ENCODE measurements at regions not wholly inside any gene's neighbourhood (a gene's known extent, or its start where the extent isn't known, plus 50 kb on each side); places are given as distances from the start of the nearest gene placed in this dataset.

DNA sequence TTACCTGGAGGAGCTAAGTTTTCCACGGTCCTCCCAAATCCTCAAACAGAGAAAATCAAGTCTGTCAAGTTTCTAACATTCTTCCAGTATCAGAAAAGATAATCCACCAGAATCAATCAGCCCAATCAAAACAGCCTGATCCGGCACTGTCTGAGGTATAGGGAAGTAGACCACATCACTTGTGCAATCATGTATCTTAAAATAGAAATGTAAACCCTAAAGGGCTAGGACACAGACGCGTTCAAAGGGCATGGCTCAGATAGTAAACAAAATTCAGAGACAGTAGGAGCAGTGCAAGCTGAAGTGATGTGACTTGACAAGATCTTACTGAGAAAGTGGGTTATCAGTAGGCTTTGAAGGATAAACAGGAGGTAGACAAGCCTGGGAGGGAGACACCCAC is 252.4 kb upstream of the DAPK1 start:
- DNase-seq (ENCODE audit: low spot score), result no peak

DNA sequence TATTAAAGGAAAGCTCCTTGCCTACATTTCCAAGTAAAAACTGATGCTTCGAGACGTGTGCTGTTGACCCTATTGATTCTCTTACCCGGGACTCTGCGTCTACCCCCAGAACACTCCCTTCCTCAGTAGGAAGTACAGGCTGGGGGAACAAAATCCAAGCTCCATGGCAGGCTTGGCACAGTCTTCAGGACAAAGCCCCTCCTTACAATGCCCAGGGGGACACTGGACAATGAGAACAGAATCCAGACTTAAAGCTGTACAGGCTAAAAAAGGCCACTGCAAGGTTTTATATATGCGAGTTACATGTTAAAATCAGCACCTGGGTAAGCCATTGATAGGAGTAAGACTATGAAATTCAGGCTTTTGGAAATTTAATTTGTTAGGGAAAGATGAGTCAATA is 250.6 kb upstream of the DAPK1 start:
- no peak for DNase-seq (ENCODE audit: low spot score)

DNA sequence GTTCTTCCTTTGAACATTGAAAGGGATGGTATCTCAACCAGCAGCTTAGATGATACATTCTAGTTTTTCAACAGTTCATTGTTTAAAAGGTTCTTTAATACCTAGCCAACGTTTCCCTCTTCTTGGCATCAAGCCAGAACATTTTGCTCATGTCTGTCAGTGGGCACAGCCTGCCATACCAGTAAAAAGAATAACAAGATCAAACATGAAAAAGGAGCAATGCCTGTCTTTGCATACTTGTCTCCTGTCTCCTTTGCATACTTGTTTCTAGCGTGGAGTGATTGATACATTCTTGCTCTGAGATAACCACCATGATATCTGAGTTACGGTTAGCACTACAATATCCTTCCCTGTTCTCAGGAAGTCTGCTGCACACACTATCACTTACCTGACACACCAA is 248.6 kb upstream of the DAPK1 start:
- DNase-seq (ENCODE audit: low spot score), result no peak

DNA sequence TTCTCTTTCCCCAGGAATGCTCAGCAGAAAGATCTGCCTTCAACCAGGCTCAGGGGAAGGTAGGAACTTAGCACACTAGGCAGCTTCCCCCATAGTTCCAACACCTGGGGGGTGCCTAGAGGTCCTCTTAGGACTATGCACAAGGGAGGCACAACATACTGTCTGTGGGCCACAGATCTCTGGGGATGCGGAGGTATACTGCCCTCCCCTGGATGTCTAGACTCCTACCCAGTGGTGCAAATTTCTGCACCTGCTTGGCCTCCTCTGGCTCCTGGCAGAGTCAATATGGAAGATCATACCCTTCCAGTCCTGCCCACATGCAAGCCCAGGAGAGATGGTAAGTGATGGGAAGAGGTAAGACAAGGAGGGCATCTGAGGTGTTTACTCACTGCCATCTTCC is 247.5 kb upstream of the DAPK1 start:
- DNase-seq (ENCODE audit: low spot score), result no peak

DNA sequence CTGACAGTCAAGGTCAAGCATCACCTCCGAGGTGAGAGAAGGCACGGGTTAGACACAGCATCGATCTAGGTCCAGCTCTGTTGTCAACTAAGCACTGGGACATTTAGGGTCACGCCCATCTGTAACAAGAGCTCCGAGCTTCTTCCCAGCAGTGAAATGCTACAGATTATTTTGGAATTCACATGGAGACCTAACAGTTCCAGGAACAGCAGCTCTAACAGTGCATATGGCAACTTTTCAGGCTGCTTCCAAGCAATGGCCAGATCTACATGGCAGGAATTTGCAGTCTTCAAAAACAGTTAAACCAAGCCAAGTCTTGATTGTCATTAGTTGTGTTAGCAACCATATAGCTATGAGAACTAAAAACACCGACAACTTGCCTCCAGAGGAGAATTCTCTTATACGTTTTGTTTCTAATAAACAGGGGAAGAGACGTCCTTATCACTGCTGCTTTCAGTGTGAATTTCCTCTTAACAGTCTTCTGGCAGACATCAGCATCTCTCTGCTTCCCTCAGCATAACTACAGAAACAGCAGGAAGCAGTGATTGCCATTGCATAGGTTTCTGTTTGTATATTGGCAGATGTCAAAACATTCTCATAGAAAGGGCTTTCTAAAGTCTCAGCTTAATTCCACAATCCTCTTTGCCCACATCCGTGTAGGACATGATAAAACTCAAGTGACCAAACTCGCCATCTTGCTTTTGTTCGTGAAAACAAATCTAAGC is 242.1 kb upstream of the DAPK1 start:
- no peak for DNase-seq (ENCODE audit: low spot score)

DNA sequence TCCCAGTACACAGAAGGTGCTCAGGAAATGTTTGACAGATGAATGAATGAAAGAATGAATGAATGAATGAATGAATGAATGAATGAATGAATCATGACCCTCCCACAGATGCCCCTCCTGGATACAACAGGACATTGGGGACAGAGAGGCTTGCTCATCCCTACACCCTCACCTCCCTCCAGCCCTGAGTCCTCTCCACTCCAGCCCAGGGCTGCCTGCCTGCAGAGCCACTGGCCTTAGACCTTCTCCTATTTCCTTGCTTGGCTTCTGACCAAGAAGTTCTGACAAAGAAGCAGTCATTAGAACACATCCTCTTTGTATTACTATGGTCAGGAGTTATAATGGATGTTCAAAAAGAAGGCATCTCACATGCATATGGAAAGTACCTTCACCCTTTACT is 240.7 kb upstream of the DAPK1 start:
- no peak for DNase-seq (ENCODE audit: low spot score)

DNA sequence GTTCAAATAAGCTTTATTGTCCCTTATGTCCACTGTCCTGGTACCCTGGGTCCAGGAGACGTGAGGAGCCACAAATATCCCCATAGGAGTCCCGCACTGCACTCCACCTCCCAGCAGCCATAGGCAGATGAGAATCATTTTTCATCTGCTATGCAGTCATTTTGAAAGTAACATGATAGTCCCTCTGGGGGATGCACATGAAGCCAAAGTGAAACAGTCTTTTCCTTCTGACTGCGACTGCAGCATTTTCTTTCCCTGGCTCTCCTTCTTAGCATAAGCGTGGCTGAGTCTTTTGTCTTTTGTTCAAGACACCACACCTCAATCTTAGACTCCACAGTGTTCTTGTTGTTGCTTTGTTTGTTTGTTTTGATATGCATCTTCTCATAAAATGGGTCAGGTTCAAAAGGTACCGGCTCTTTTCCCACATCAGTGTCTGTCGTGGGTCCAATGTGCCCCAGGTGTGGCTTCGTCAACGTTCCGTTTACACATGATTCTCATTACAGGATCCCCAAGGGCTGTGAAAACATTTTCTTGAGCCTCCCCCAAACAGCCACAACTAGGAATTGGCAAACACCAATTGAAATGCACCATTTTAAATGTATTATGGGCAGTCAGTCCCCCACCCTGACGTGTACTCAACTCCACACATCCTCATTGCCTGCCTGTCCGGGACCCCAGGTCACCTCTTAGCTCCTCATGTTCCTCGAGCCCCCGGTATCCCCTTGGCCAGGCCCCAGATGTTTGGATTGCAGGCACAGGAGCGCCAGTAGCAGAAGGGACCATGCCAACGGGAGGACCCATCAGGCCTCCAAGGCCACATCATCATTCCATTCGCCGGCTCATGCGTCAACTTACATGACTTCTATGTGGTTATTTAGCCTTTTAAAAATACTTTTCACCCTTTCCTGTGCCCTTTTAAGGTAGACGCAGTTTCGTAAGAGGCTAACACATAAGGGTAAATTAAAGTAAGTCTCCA is 237.8 kb upstream of the DAPK1 start:
- DNase-seq (ENCODE audit: low spot score), result no peak

DNA sequence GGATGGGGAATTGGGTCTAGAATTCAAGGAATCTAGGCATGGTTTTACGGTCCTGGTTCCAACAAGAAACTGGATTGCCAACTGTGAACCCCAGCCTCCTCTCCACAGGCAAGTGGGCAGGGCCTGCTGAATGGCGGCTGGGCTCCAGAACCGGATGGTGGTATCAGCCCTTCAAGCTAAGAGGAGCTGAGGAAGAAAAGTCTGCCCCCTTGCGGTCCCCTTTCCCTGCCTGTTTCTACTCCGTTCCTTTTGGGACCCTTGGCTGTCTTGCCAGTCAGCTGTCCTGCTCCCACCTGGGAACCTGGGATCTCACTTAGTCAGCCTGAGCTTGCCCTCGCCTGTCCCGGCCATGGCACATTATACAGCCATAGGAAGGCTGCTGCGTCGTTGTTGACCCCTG is 234.4 kb upstream of the DAPK1 start:
- DNase-seq (ENCODE audit: low spot score), result no peak

DNA sequence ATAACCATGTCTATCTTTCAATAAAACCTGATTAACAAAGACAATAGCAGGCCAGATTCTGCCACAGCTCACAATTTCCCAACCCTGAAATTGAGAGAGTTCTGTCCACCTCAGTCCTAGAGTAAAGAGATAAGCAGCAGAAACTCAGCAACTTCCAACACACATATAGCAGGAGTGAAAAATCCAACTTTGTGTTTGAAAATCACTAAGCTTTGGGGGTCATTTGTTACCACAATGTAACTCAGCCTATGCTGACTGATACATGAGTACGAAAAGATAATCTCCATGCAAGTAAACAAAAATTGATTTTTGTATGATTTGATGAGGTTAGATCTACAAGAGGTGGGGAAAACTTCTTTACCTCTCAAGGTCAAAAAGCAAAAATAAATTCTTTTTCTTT is 231.0 kb upstream of the DAPK1 start:
- DNase-seq (ENCODE audit: low spot score), result no peak

DNA sequence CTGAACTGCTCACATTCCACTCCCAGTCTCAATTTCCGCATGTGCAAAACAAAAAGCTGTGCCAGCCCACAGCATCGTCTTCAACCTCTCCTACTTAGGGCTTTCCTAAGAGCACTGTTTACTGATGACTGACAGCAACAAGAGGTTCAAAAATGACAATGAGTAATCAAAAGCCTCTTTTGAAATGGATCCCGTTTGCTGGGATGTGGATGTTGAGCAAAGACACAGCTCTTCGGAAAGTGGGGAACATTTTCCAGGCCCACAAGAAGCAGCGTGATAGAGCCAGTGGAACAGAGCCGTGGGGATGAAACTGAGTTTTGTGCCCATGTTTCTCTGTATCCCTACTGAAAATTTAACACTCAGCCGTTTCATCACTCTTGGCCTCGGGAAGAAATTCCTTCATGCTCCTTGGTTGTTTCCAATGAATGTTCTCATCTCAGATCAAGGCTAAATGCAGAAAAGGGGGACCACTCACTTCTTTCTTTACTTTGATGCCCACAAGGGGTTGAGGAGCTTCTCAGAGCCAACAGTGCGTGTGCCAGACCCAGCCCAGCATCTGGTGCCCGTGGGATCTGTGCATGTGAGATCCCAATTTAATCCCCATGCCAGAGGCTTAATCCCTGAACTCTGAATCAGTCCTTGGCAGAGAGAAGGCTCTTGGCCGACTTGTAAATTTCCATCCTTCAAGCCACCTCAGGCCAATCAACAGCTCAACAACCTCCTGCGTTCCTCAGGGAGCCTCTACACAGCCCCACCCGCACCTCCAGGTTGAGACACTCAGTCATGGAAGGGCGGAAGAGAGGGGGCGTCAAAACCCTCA is 230.2 kb upstream of the DAPK1 start:
- DNase-seq (ENCODE audit: low spot score), result no peak

DNA sequence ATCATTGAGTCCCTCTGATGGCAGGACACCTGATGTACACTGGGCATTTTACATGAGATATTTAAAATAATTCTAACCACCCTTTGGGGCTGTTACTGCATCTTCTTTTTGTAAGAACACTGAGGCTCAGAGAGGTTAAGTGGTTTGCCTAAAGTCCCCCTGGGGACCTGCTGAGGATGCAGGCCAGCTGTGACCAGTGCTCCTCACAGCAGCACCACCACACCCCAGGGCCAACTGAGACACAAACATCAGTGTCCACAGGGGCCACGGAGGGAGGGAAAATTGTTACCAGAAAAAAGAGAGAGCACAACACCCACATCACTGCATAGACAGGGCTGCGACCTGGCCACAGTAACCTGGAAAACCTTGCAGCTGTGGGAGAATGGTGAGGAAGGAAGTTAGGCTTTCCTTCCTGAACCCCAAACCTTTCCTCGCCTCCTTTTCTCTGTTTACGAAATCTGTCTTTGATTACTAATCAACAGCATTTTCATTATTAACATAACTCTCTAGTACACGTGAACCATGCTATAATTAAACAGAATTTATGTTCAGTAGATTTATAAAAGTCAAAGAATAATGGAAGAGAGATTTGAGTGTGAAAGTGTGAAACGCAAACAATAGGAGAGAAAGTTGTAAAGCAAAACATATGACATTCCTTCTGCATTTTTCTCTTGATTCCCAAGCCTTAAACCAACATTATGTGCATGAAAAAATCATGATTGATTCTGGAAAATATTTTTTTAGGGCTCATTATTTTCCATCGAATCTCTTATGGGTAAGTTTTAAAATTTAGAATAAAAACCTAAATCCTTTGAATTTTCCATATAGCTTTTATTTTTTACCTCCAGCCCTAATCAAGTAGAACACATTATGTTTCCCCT is 228.1 kb upstream of the DAPK1 start:
- no peak for DNase-seq (ENCODE audit: low spot score)

DNA sequence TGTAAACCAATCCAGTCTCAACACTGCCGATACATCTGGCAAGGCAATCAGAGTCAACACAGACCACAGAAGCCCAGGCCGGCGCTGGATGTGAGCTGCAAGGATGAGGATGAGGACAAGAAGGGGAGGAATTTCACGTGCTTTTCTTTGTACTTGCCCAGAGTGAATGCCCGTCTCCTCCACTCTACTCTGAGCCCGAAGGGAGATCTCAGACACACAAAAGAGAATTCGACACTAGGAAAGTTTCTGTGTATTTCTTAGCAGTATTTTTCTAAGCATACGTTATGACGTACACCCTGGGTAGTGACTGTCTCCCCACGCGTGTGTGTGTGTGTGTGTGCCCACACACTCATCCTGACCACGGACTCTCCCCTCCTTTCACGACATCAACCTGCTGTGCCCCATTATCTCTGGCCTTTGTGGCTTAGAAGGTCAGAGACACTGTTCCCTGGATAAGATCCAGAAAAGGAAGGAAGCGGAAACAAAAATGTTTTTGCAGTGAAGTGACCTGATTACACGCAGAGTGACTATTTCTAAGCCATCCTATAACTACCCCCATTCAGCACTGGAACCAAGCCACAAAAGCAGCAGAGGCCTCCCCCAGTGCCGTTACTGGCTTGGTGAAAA is 227.3 kb upstream of the DAPK1 start:
- no peak for DNase-seq (ENCODE audit: low spot score)

DNA sequence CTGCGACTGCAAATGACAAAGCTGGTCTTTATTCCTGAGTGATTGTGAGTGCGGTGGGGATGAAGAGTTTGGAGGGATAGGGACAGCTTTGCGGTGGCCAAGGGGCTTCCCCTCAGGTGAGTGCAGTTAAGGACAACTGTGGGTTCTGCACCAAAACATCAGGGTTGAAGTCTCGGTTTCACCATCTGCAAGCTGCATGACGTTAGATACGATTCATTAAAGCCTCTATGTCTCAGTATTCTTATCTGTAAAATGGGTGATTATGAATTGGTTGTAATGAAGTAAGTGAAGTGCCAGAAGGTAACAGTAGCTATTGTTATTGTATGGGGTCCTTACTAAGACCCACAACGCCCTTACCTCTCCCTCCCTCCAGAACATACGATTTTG is 226.8 kb upstream of the DAPK1 start:
- DNase-seq (ENCODE audit: low spot score), result no peak

DNA sequence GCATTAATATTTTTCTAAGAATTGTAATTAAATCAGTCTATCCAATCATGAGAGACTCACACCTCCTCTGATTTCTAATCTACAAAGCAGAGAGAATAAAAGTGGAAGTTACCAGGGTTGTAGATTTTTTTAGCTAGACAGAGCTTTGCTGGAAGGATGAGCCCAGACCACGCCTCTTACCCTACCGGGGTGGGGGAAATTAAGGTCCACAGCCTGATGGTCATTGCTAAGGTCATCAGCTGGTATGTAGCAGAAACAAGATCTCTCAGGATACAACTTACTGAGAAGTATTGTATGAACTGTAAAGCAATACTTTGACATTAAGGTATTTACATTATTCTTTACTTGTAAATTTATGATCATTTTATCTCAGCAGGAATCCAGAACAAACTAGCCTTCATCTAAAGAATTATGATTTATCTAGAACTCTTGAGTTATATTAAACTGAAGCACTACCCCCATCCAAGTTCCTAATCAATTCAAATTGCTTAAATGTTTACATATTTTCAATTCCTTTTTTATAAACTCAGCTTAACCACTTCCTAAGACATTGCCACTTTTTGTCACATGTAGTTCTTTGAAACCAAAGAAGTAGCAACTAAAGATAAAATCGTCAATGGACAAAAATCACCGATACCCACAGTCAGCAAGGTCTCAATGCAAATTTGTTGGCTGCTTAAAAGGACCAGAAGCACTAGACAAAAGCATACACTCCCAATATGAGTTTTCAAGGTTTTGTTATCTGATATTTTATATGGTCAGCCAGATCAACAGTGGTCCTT is 225.8 kb upstream of the DAPK1 start:
- no peak for DNase-seq (ENCODE audit: low spot score)

DNA sequence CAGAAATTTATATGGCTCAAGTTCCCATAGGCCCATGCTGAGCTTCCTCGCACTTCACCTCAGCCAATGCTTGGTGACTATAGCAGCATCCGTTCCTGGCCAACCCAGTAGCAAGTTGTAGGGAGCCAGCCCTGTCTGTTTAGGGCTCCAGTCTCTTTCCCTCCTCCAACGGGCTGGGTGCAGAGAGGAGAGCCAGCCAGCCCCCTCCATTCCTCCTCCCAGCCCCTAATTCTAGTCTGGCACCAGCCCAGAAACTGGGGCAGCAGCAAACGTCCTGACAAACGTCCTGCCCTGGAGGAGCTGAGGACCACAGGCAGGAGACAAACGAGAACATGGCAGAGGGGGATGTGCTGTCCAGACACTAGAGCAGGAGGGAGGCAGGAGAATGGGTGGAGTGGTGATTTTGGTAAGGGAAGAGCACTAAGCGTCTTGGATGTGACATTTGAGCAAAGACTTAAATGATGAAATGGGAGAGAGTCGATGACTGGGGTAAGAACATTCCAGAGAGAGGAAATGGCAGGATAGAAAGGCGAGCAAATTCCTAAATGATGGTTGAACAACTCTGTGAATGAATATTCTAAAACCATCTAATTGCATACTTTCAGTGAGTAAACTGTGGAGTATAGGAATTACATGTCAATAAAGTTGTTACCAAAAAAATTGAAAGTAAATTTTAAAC is 222.5 kb upstream of the DAPK1 start:
- no peak for DNase-seq (ENCODE audit: low spot score)

DNA sequence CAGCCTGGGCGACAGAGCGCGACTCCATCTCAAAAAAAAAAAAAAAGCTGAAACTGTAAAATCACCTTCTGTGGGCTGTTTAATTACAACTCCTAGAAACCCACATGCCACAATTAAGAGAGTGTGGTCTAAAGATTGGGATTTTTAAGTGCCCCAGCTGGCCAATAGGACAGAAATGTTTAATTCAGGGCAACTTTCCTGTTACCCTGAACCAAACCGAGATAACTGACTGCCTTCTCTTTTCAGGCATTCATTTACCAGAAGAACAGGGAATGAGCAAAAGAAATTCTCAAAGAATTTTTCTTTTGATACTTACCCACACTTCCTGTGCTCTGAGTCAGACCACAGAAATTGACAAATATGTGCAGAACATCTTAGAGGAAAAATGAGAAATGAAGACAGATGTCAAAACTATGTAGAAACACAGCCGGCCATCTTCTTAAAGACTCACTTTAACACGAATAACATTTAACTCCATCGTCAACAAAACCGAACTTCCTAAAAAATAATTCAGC is 221.3 kb upstream of the DAPK1 start:
- no peak for DNase-seq (ENCODE audit: low spot score)

DNA sequence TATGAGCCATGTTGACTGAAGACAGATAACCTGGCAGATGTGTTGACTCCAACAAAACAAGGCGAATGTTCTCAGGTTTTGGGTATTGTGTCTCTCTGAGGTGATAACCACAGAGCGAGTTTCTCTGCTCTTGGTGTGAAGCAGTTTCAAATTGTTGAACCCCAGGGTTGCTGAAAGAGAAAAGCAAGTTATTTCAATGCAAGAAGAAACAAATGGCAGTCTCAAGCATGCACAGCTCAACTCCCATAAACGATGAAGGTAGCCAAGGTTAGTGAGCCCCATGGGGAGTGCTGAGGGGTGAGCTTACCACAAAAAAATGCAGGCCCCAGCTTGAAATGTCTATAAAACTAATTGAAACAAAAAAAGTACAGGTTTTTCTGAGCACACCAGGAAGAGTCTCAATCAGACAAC is 220.8 kb upstream of the DAPK1 start:
- DNase-seq (ENCODE audit: low spot score), result no peak

DNA sequence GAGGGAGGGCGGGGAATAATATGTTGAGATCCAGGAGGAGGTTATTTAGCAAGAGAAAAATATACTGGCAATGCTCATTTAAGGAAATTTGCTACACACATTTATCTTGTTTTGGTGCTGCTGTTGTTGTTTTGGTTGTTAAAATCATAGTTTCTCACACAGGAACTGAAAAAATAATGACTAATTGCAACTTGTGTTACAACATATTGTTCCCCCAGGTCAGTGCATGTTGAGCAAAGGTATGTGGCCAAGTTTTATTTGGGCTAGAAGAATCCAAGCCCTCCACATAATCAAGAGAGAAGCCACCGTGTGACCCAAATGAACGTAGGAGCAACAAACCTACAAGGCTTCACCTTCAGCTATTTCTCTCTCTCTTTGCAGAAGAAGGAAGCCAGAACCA is 220.3 kb upstream of the DAPK1 start:
- no peak for DNase-seq (ENCODE audit: low spot score)

DNA sequence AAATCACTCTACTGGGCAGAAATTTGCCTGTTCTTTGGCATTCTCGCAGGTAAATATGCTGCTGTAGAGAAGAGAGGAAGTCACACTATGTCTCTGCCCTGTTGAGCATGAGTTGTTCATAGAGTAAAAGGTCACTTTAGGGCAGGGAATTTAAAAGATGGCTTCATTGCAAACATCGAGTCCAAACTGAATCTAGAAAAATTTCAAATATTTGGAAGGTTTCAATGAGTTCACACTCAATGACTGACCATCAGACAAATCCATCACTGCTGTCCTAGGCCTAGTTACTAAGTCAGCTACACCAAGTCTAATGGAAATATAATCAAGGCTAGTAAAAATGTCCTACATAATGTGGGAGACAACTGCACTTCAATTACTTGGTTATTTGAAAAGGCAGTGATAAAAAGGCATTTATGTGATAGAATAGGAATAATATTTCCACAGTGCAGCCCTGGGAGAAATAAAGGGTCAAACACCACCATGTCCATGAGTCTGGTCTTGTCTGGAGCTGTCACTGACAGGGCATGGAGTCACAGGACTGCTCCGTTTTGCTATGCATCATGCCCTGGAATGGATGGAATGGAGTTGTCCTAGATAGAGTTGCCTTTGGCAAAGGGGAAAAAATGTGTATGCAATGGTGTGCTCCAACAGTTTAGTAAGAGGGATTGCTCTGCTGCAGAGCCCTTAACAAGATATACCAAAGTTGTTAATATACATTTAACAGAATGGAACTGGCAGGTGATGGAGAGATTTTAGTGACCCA is 218.5 kb upstream of the DAPK1 start:
- DNase-seq (ENCODE audit: low spot score), result no peak

Data from D341Med (cell line).